Hepatocyte (in vitro differentiated cells): ENCODE measurements at regions not wholly inside any gene's neighbourhood (a gene's known extent, or its start where the extent isn't known, plus 50 kb on each side); places are given as distances from the start of the nearest gene placed in this dataset.

Experiments
- DNase-seq: peaks from one replicate; pipeline ENCODE4 v3.0.0-alpha.2; 2016; ENCODE audit warnings: low spot score
- H2AFZ ChIP-seq: fragments of 200-600 bp; sonication (generic); 2 replicates; pipeline ENCODE4 v1.6.0; 2016; ENCODE audit warnings: antibody characterized with exemption, mild to moderate bottlenecking
- H3K27ac ChIP-seq: fragments of 200-600 bp; sonication (generic); 2 replicates; pipeline ENCODE4 v1.5.1; 2016; ENCODE audit warnings: mild to moderate bottlenecking
- H3K27me3 ChIP-seq: fragments of 200-600 bp; sonication (generic); 2 replicates; pipeline ENCODE4 v1.6.1; 2016
- H3K36me3 ChIP-seq: fragments of 200-600 bp; sonication (generic); replicated peaks from 2 replicates; pipeline ENCODE4 v1.5.1; 2016; ENCODE audit warnings: low read depth; ENCODE audit not compliant: insufficient read depth
- H3K4me1 ChIP-seq: fragments of 200-600 bp; sonication (generic); 2 replicates; pipeline ENCODE4 v1.5.1; 2016; ENCODE audit warnings: mild to moderate bottlenecking, moderate library complexity; ENCODE audit not compliant: insufficient read depth
- H3K4me2 ChIP-seq: fragments of 200-600 bp; sonication (generic); 2 replicates; pipeline ENCODE4 v1.6.0; 2016
- H3K4me3 ChIP-seq: fragments of 200-600 bp; sonication (generic); 2 replicates; pipeline ENCODE4 v1.5.1; 2016; ENCODE audit warnings: mild to moderate bottlenecking
- H3K79me2 ChIP-seq: fragments of 200-600 bp; sonication (generic); 2 replicates; pipeline ENCODE4 v1.6.0; 2017; ENCODE audit warnings: mild to moderate bottlenecking
- H3K9me2 ChIP-seq: fragments of 200-600 bp; sonication (generic); replicated peaks from 2 replicates; pipeline ENCODE4 v1.6.0; 2017; ENCODE audit warnings: mild to moderate bottlenecking; ENCODE audit not compliant: insufficient read depth
- H3K9me3 ChIP-seq: fragments of 200-600 bp; sonication (generic); 2 replicates; pipeline ENCODE4 v1.5.1; 2016; ENCODE audit warnings: low read depth, mild to moderate bottlenecking
- H4K20me1 ChIP-seq: fragments of 200-600 bp; sonication (generic); 2 replicates; pipeline ENCODE4 v1.6.0; 2016; ENCODE audit warnings: mild to moderate bottlenecking; ENCODE audit not compliant: insufficient read depth, poor library complexity, severe bottlenecking
- CTCF ChIP-seq: fragments of 200-600 bp; sonication (generic); IDR thresholded peaks from 2 replicates; pipeline ENCODE4 v1.5.1; 2016; ENCODE audit warnings: antibody characterized with exemption, mild to moderate bottlenecking; ENCODE audit not compliant: poor library complexity
- EZH2 ChIP-seq: fragments of 200-600 bp; sonication (generic); IDR thresholded peaks from 2 replicates; pipeline ENCODE4 v1.6.1; 2016; ENCODE audit warnings: antibody characterized with exemption, mild to moderate bottlenecking, borderline replicate concordance
- EZH2phosphoT487 ChIP-seq: fragments of 200-600 bp; sonication (generic); IDR thresholded peaks from one replicate; pipeline ENCODE4 v1.6.1; 2018; ENCODE audit warnings: antibody characterized with exemption, mild to moderate bottlenecking, low read depth, moderate library complexity; ENCODE audit not compliant: unreplicated experiment, severe bottlenecking
- WGBS: methylation state at CpG from one replicate; pipeline ENCODE4 v1.1.6; 2016; ENCODE audit warnings: low lambda C conversion rate; ENCODE audit errors: missing lambda C conversion rate; 5-methylcytosine and 5-hydroxymethylcytosine counted together

- no peak for TF ChIP-seq EZH2phosphoT487
- no peak for TF ChIP-seq EZH2
- TF ChIP-seq CTCF: no peak
- DNase-seq: no peak
- no peak overlapping the region for H2AFZ ChIP-seq
- H3K4me2 ChIP-seq: no peak overlapping the region
- no peak overlapping the region for H3K4me3 ChIP-seq
- no peaks in the 10 kb centered on the region for H4K20me1 ChIP-seq
- no peaks in the 10 kb centered on the region for H3K4me1 ChIP-seq
- no peak overlapping the region for H3K27ac ChIP-seq
- H3K27me3 ChIP-seq: no peaks in the 10 kb centered on the region
- no peaks in the 10 kb centered on the region for H3K9me3 ChIP-seq
- no peaks in the 10 kb centered on the region for H3K9me2 ChIP-seq
- WGBS: 94% methylated on average over 1 of the region's 1 CpG
- H3K36me3 ChIP-seq: no peaks in the 10 kb centered on the region
- no peaks in the 10 kb centered on the region for H3K79me2 ChIP-seq
Measured at GRCh38 chr1:98315309-98315708, 346.2 kb upstream of the SNX7 start.

DNA sequence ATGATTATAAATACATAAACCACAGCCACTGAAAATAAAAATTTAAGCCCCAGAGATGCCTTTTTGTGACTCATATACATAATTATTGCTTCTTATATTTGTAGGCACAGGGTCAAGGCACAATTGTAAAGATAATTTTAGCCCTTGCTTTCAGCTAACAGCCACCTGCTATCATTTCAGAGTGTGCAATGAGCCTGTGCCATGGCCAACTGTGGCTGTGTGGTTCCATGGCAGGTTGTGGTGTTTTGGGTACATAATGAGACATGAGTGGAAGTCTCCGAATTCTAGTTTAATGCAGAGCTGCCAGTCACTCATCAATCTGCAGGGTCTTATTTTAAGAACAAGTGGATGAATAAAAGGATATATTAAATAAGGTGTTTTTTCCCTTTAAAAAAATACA lies 346.9 kb upstream of the SNX7 start:
- TF ChIP-seq CTCF (no peak), EZH2phosphoT487 (no peak), EZH2 (no peak)

GRCh38 chr1:98306517-98307089 lies 354.9 kb upstream of the SNX7 start:
- no peaks in the 10 kb centered on the region for H3K9me2 ChIP-seq
- no peak overlapping the region for H3K27ac ChIP-seq
- H2AFZ ChIP-seq: no peak overlapping the region
- no peaks in the 10 kb centered on the region for H3K9me3 ChIP-seq
- H3K4me1 ChIP-seq: no peaks in the 10 kb centered on the region
- H4K20me1 ChIP-seq: no peaks in the 10 kb centered on the region
- H3K27me3 ChIP-seq: no peaks in the 10 kb centered on the region
- TF ChIP-seq EZH2phosphoT487 (no peak), CTCF (no peak), EZH2 (no peak)
- H3K79me2 ChIP-seq: no peaks in the 10 kb centered on the region
- no peak for DNase-seq
- no peak overlapping the region for H3K4me3 ChIP-seq
- no peak overlapping the region for H3K4me2 ChIP-seq
- H3K36me3 ChIP-seq: no peaks in the 10 kb centered on the region

More for the DNA sequence above, 346.9 kb upstream of the SNX7 start:
- no peaks in the 10 kb centered on the region for H3K9me2 ChIP-seq
- no peaks in the 10 kb centered on the region for H3K9me3 ChIP-seq
- H3K79me2 ChIP-seq: no peaks in the 10 kb centered on the region
- H2AFZ ChIP-seq: no peak overlapping the region
- no peak for DNase-seq
- H4K20me1 ChIP-seq: no peaks in the 10 kb centered on the region
- no peaks in the 10 kb centered on the region for H3K27me3 ChIP-seq
- no peak overlapping the region for H3K4me3 ChIP-seq
- WGBS: 100% methylated on average over 1 of the region's 1 CpG
- no peak overlapping the region for H3K4me2 ChIP-seq
- no peak overlapping the region for H3K27ac ChIP-seq
- H3K4me1 ChIP-seq: no peaks in the 10 kb centered on the region
- H3K36me3 ChIP-seq: no peaks in the 10 kb centered on the region

DNA sequence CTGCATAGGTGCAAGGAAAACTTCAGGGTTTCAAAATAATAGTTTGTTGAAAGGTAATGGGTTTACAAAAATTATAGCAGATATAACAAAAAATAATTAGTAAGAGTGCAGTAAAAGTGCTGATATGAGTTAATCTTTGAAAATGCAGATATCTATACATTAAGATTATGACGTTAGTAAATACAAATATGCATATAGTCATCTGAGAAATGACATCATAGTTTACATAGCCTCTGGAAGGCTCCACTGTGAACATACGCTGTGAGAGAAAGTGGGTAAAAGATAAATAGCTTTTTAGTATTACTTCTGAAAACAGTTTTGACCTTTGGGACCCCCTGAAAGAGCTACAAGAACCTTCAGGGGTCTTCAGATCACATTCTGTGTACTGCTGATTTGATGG lies 356.2 kb upstream of the SNX7 start:
- Histone ChIP-seq H3K4me3 (no peak overlapping the region), H4K20me1 (no peaks in the 10 kb centered on the region), H3K4me1 (no peaks in the 10 kb centered on the region), H3K27me3 (no peaks in the 10 kb centered on the region), H2AFZ (no peak overlapping the region), H3K79me2 (no peaks in the 10 kb centered on the region), H3K4me2 (no peak overlapping the region), H3K36me3 (no peaks in the 10 kb centered on the region), H3K9me2 (no peaks in the 10 kb centered on the region), H3K9me3 (no peaks in the 10 kb centered on the region), H3K27ac (no peak overlapping the region)
- WGBS: 52% methylated on average over 2 of the region's 2 CpGs
- DNase-seq: no peak
- TF ChIP-seq EZH2phosphoT487 (no peak), EZH2 (no peak), CTCF (no peak)
